Urinary bladder (tissue), 3 donors: ENCODE measurements at regions not wholly inside any gene's neighbourhood (a gene's known extent, or its start where the extent isn't known, plus 50 kb on each side); places are given as distances from the start of the nearest gene placed in this dataset.

Source experiments
- DNase-seq: peaks from one replicate; pipeline ENCODE4 v3.0.0-alpha.2; 2015; ENCODE audit errors: extremely low spot score
- H3K27ac ChIP-seq: one replicate; pipeline ENCODE4 v1.5.1; 2013; ENCODE audit warnings: low read depth, mild to moderate bottlenecking, moderate library complexity
- H3K36me3 ChIP-seq: one replicate; pipeline ENCODE4 v1.6.1; 2013; ENCODE audit warnings: mild to moderate bottlenecking, moderate library complexity; ENCODE audit not compliant: insufficient read depth
- H3K4me1 ChIP-seq: one replicate; pipeline ENCODE4 v1.6.1; 2013; ENCODE audit warnings: mild to moderate bottlenecking, moderate library complexity; ENCODE audit not compliant: insufficient read depth
- H3K4me3 ChIP-seq: one replicate; pipeline ENCODE4 v1.5.1; 2013; ENCODE audit warnings: low read depth, low read length
- WGBS: extraction: QIAGEN DNeasy Blood & Tissue Kit; methylation state at CpG from one replicate; pipeline ENCODE4 v1.1.7; 2013; 5-methylcytosine and 5-hydroxymethylcytosine counted together
- donor health status: healthy with polysubstance abuse.
- donor health status: healthy.

- 92% methylated on average over 7 of the region's 7 CpGs for WGBS
- H3K36me3 ChIP-seq: no peaks in the 10 kb centered on the region
Observed at GRCh38 chr6:6716998-6717763, 128.7 kb downstream of the LY86 start.

GRCh38 chr6:6717953-6718352, 129.4 kb downstream of the LY86 start:
- no peak overlapping the region for H3K27ac ChIP-seq
- H3K36me3 ChIP-seq: no peaks in the 10 kb centered on the region
- H3K4me1 ChIP-seq: no peaks in the 10 kb centered on the region
- WGBS: 68% methylated on average over 3 of the region's 3 CpGs
- DNase-seq: no peak
- no peak overlapping the region for H3K4me3 ChIP-seq

More at GRCh38 chr6:6716998-6717763, 128.7 kb downstream of the LY86 start:
- Histone ChIP-seq H3K27ac (no peak overlapping the region), H3K4me1 (no peaks in the 10 kb centered on the region), H3K4me3 (no peak overlapping the region)
- DNase-seq: no peak

GRCh38 chr6:6721606-6722005, 133.1 kb downstream of the LY86 start:
- no peak overlapping the region for H3K27ac ChIP-seq
- DNase-seq: no peak
- no peak overlapping the region for H3K4me3 ChIP-seq
- no peaks in the 10 kb centered on the region for H3K4me1 ChIP-seq
- WGBS: 57% methylated on average over 2 of the region's 2 CpGs
- H3K36me3 ChIP-seq: no peaks in the 10 kb centered on the region

GRCh38 chr6:6722195-6722594, 133.7 kb downstream of the LY86 start:
- no peak overlapping the region for H3K27ac ChIP-seq
- H3K4me3 ChIP-seq: no peak overlapping the region
- H3K4me1 ChIP-seq: no peaks in the 10 kb centered on the region
- no peak for DNase-seq
- no peaks in the 10 kb centered on the region for H3K36me3 ChIP-seq
- WGBS: 86% methylated on average over 5 of the region's 5 CpGs

GRCh38 chr6:6723361-6723760, 134.8 kb downstream of the LY86 start:
- WGBS: 79% methylated on average over 1 of the region's 1 CpG
- Histone ChIP-seq H3K4me1 (no peaks in the 10 kb centered on the region), H3K36me3 (no peaks in the 10 kb centered on the region), H3K4me3 (no peak overlapping the region), H3K27ac (no peak overlapping the region)
- DNase-seq: no peak

GRCh38 chr6:6723921-6724538, 135.5 kb downstream of the LY86 start:
- H3K4me3 ChIP-seq: no peak overlapping the region
- DNase-seq: no peak
- no peaks in the 10 kb centered on the region for H3K36me3 ChIP-seq
- no peaks in the 10 kb centered on the region for H3K4me1 ChIP-seq
- WGBS: 33% methylated on average over 16 of the region's 16 CpGs
- no peak overlapping the region for H3K27ac ChIP-seq

GRCh38 chr6:6724539-6725467, 136.3 kb downstream of the LY86 start:
- Histone ChIP-seq H3K4me3 (peak overlapping the region; percentile 11), H3K36me3 (no peaks in the 10 kb centered on the region), H3K4me1 (no peaks in the 10 kb centered on the region), H3K27ac (peak overlapping the region; percentile 63)
- DNase-seq: peak; percentile 79
- 25% methylated on average over 40 of the region's 40 CpGs for WGBS

- no peak for DNase-seq
- no peak overlapping the region for H3K4me3 ChIP-seq
- 86% methylated on average over 15 of the region's 15 CpGs for WGBS
Observed at GRCh38 chr6:6725468-6726209, 137.1 kb downstream of the LY86 start.

GRCh38 chr6:6728169-6728941, 139.8 kb downstream of the LY86 start:
- Histone ChIP-seq H3K36me3 (no peaks in the 10 kb centered on the region), H3K27ac (no peak overlapping the region), H3K4me1 (no peaks in the 10 kb centered on the region), H3K4me3 (no peak overlapping the region)
- no peak for DNase-seq
- 90% methylated on average over 9 of the region's 9 CpGs for WGBS

More at GRCh38 chr6:6725468-6726209, 137.1 kb downstream of the LY86 start:
- Histone ChIP-seq H3K27ac (no peak overlapping the region), H3K36me3 (no peaks in the 10 kb centered on the region), H3K4me1 (no peaks in the 10 kb centered on the region)

- H3K36me3 ChIP-seq: no peaks in the 10 kb centered on the region
- H3K4me3 ChIP-seq: no peak overlapping the region
- H3K4me1 ChIP-seq: no peaks in the 10 kb centered on the region
- WGBS: 54% methylated on average over 1 of the region's 1 CpG
- H3K27ac ChIP-seq: no peak overlapping the region
- DNase-seq: no peak
Observed at GRCh38 chr6:6729971-6730370, 141.5 kb downstream of the LY86 start.

GRCh38 chr6:6730831-6731230, 142.3 kb downstream of the LY86 start:
- no peak for DNase-seq
- H3K27ac ChIP-seq: no peak overlapping the region
- H3K4me1 ChIP-seq: no peaks in the 10 kb centered on the region
- H3K36me3 ChIP-seq: no peaks in the 10 kb centered on the region
- H3K4me3 ChIP-seq: no peak overlapping the region
- 45% methylated on average over 2 of the region's 2 CpGs for WGBS

GRCh38 chr6:6734479-6735465, 146.3 kb downstream of the LY86 start:
- Histone ChIP-seq H3K4me3 (no peak overlapping the region), H3K36me3 (no peaks in the 10 kb centered on the region), H3K4me1 (no peaks in the 10 kb centered on the region), H3K27ac (no peak overlapping the region)
- DNase-seq: no peak
- 78% methylated on average over 16 of the region's 16 CpGs for WGBS
